ENCODE measurements at regions not wholly inside any gene's neighbourhood (a gene's known extent, or its start where the extent isn't known, plus 50 kb on each side); places are given as distances from the start of the nearest gene placed in this dataset.

DNA sequence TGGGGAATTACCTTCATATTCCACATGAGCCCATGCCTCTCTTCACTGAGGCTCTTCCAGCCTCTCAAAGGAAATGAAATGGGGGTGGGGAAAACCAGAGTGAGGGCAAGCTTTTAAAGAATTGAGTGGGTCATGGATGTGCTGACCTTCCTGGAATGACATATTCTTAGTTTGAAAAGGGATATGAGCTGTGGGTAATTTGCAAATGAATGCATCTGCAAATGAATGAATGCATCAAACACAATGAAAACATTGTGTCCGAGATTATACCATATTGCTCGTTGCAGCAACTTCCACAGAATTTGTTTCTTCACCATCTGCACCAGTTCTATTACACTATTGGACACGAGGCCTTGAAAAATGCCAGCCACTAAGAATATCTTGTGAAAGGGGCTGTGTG lies 198.6 kb upstream of the CDH6 start:
- Histone ChIP-seq H3K79me1 (ENCODE audit: low read depth, low read length) (no peaks in the 10 kb centered on the region), H2BK20ac (ENCODE audit: low read length) (no peak overlapping the region), H3K27ac (ENCODE audit: low read depth, low read length) (no peak overlapping the region), H3K18ac (ENCODE audit: extremely low read depth, low read length) (no peak overlapping the region), H4K5ac (ENCODE audit: insufficient read length, low read depth, low read length) (no peak overlapping the region), H3K4ac (replicated peaks; ENCODE audit: insufficient read length, low read depth, low read length) (no peak overlapping the region), H2AK5ac (ENCODE audit: low read depth, low read length) (no peak overlapping the region), H3K4me2 (ENCODE audit: insufficient read depth in 1 of 2, low read depth in 2 of 2, low read length in 2 of 2) (peak overlapping the region; percentile 14 to 39; a peak in 1 of 4 replicates), H3K56ac (replicated peaks; ENCODE audit: insufficient read length, low read depth, low read length) (no peak overlapping the region), H3K9ac (replicated peaks in 1 of 4; ENCODE audit: extremely low read depth in 1 of 4, low read depth in 3 of 4, low read length in 3 of 4) (no peak overlapping the region), H2BK12ac (ENCODE audit: low read depth, low read length) (no peak overlapping the region), H3K79me2 (ENCODE audit: control insufficient read depth in 1 of 2, insufficient read depth in 2 of 2, low read length in 2 of 2) (no peaks in the 10 kb centered on the region), H3K23me2 (ENCODE audit: low read depth, low read length) (no peaks in the 10 kb centered on the region), H2BK5ac (ENCODE audit: low read depth, low read length) (no peak overlapping the region), H3K23ac (ENCODE audit: insufficient read length) (no peak overlapping the region), H2BK120ac (replicated peaks; ENCODE audit: low read depth, low read length) (no peak overlapping the region), H3K4me1 (replicated peaks in 1 of 4; ENCODE audit: control insufficient read depth in 3 of 4, insufficient read depth in 4 of 4, low read length in 3 of 4) (peaks cover 0 to 7% (median 4%) of the 10 kb centered on the region in 4 experiments; a peak in 2 of 7 replicates), H2BK15ac (ENCODE audit: low read length) (no peak overlapping the region), H3K36me3 (ENCODE audit: control insufficient read depth in 2 of 4, insufficient read depth in 4 of 4, low read length in 3 of 4) (no peaks in the 10 kb centered on the region), H3K14ac (ENCODE audit: insufficient read length) (no peak overlapping the region), H3K4me3 (ENCODE audit: extremely low read depth in 1 of 4, insufficient read depth in 2 of 4, low read depth in 3 of 4, low read length in 4 of 4) (no peak overlapping the region), H3K9me3 (ENCODE audit: insufficient read depth in 2 of 2, low read depth in 1 of 2, low read length in 1 of 2) (no peaks in the 10 kb centered on the region), H4K8ac (ENCODE audit: extremely low read depth, insufficient read depth, low read length) (no peak overlapping the region), H2AFZ (ENCODE audit: low read length) (peak overlapping the region; percentile 9; the same call in 1 of the 2 replicates), H4K91ac (replicated peaks; ENCODE audit: insufficient read length, low read length) (no peak overlapping the region), H3K27me3 (replicated peaks in 1 of 4; ENCODE audit: control insufficient read depth in 3 of 4, extremely low read depth in 1 of 4, insufficient read depth in 3 of 4, low read length in 3 of 4) (no peaks in the 10 kb centered on the region), H4K20me1 (replicated peaks in 1 of 2; ENCODE audit: control insufficient read depth in 1 of 2, insufficient read depth in 2 of 2, low read length in 2 of 2) (no peaks in the 10 kb centered on the region)
- DNase-seq (ENCODE audit: low read depth in 1 of 2, low spot score in 2 of 2) (no peak), FAIRE-seq (no peak)
- WGBS, 2 experiments (ENCODE audit: extremely low coverage in 1 of 2, insufficient coverage in 1 of 2, insufficient read length in 1 of 2, insufficient replicate concordance in 2 of 2, low coverage in 1 of 2, low lambda C conversion rate in 2 of 2, missing lambda C conversion rate in 1 of 2) = 89% methylated on average over 3 of the region's 3 CpGs; no CpG with 5 or more reads in 1 of the 2 experiments
- ChIA-PET POLR2A (ENCODE audit: partially characterized antibody) (no interaction called here), CTCF (ENCODE audit: partially characterized antibody) (interaction anchor here (0.7 to 2.0 kb wide), 5 partner anchors 11 to 193 kb away, joined by 3 to 7 read pairs (median 4); no protein-coding TSS in a partner anchor)
- TF ChIP-seq KDM4A (IDR thresholded peaks at IDR 0.05; ENCODE audit: low read depth, low read length, severe bottlenecking) (no peak), ZNF274 (IDR thresholded peaks at IDR 0.05; ENCODE audit: borderline replicate concordance, extremely low read depth, low read length) (no peak), TEAD4 (IDR thresholded peaks at IDR 0.05; ENCODE audit: low read depth, low read length) (no peak), NRF1 (IDR thresholded peaks at IDR 0.05; ENCODE audit: low read depth, low read length) (no peak), POU5F1 (IDR thresholded peaks at IDR 0.05; ENCODE audit: low read depth, low read length) (no peak), CEBPB (IDR thresholded peaks at IDR 0.05; ENCODE audit: low read depth, low read length) (no peak), ASH2L (IDR thresholded peaks at IDR 0.05; ENCODE audit: low read length) (no peak), SIN3A (conservative IDR thresholded peaks at IDR 0.05 in 1 of 2, IDR thresholded peaks at IDR 0.05 in 1 of 2; ENCODE audit: low read depth in 1 of 2, low read length in 2 of 2) (no peak), RAD21 (IDR thresholded peaks at IDR 0.05 in 1 of 2, conservative IDR thresholded peaks at IDR 0.05 in 1 of 2; ENCODE audit: low read depth in 2 of 2, low read length in 2 of 2) (no peak), GTF2F1 (IDR thresholded peaks at IDR 0.05; ENCODE audit: borderline replicate concordance, low read depth, low read length) (no peak), EGR1 (IDR thresholded peaks at IDR 0.05; ENCODE audit: borderline replicate concordance, low read depth, low read length) (no peak), CBX8 (IDR thresholded peaks at IDR 0.05; ENCODE audit: borderline replicate concordance, low read depth, low read length) (no peak), RFX5 (IDR thresholded peaks at IDR 0.05; ENCODE audit: borderline replicate concordance, low read depth, low read length) (no peak)
- TF ChIP-seq, protein P1, sequence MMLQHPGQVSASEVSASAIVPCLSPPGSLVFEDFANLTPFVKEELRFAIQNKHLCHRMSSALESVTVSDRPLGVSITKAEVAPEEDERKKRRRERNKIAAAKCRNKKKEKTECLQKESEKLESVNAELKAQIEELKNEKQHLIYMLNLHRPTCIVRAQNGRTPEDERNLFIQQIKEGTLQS (IDR thresholded peaks at IDR 0.05; ENCODE audit: insufficient read depth, low read depth, low read length) = no peak

Measured in H1 (cell line).